T-helper 2 cell (primary cell): ENCODE measurements at regions not wholly inside any gene's neighbourhood (a gene's known extent, or its start where the extent isn't known, plus 50 kb on each side); places are given as distances from the start of the nearest gene placed in this dataset.

ENCODE experiments used
- DNase-seq, 5 experiments: peaks; one replicate each; pipeline versions ENCODE4 v3.0.0 to v3.0.0-alpha.2; 2012 to 2022

DNA sequence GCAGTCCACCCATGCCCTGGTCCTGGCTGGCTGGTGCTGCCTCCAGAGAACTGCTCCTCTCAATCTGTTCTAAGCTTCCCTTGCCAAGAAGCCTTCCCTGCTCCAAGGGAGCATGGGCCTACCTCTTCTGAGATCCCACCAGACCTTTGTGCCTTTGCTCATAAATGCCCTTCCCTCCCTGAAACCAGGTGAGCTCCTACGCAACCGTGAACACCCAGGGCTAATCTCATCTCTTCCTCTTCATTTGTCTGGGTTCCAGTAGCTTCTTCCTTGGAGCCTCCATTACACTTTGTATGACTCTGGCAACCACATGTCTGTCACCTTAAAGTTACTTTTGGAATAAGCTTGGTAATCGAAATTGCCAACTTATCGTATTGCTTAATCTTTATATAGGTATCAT lies 270.6 kb downstream of the PBX3 start:
- no peak for DNase-seq

- no peak for DNase-seq
Measured at GRCh38 chr9:126020836-126021235, 273.7 kb downstream of the PBX3 start.

DNA sequence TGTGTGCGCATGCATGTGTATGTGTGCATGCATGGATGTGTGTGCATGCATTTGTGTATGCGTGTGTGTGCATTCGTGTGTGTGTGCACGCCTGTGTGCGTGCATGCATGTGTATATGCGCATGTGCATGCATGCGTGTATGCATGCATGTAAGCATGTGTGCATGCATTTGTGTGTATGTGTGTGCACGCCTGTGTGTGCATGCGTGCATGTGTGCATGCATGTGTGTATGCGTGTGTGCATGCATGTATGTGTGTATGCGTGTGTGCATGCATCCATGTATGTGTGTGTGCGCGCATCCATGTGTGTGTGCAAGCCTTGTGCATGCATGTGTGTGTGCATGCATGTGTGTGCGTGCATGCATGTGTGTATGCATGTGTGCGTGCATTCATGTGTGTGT lies 276.8 kb downstream of the PBX3 start:
- DNase-seq: no peak

DNA sequence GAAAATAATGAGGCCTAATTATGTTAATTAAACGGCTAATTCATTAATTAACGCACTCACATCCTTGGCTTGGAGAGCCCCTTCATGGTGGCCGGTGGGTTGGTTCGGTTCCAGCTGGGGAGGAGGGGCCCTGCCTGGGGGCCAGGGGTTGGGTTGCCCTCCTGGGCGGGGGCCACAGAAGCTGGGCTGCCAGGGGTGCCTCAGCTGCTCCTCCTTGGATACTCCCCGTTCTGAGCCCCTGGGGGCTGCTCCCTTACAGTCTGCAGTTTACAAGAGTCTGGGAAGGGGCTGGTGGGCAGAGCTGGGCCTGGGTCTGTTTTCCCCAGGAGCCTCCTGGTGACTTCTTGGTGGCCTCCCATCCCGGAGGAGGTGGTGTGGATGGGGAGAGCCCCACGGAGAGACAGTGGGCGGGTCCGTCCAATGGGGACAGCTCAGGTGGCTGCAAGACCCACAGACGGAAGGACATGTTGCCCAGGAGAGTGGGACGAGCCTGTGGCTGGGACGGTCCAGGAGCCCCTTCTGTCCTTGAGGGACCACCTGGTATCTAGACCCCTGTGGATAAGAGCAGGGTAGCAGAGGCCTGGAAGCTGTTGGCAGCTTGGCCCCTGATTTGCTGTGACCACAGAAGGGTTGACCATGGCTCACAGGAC lies 277.5 kb downstream of the PBX3 start:
- no peak for DNase-seq

DNA sequence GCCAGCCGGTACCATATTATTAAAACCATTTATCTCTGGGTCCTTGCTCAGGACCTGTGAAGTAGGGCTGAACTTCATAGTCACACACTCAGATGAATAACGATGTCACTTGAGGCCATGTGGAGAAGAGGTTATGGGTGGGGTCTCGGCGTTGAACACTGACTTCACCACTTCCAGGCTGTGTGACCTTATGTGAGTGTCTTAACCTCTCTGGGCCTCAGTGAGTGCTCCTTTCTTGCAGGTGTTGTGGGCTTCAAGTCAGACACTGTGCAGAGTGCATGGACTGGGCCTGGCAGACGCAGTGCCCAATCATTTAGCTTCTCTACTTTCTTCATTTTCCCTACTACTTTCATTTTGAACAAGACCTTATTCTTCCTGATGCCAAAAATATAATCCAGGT lies 278.8 kb downstream of the PBX3 start:
- DNase-seq: no peak

DNA sequence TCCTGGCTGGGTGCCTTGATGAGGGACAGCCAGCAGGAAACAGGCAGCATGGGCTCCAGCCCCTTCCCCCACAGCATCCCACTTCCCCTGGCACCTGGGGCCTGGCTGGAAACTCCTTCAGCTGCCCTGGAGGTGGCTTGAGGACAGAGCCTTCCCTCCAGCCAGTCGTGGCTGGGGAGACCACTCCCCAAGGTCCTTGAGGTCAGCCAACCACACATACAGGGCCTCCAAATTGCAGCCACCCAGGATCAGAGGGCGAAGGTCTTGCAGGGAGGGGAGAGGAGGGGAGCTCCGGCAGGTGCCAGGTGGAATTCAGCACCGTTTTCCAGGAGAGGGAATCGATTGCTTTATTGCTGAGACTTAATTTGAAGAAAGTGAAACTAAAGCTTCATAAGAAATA lies 280.4 kb downstream of the PBX3 start:
- DNase-seq: no peak

- DNase-seq: no peak
Measured at GRCh38 chr9:126028746-126029145, 281.6 kb downstream of the PBX3 start.

- no peak for DNase-seq
Measured at GRCh38 chr9:126030716-126031115, 283.5 kb downstream of the PBX3 start.

DNA sequence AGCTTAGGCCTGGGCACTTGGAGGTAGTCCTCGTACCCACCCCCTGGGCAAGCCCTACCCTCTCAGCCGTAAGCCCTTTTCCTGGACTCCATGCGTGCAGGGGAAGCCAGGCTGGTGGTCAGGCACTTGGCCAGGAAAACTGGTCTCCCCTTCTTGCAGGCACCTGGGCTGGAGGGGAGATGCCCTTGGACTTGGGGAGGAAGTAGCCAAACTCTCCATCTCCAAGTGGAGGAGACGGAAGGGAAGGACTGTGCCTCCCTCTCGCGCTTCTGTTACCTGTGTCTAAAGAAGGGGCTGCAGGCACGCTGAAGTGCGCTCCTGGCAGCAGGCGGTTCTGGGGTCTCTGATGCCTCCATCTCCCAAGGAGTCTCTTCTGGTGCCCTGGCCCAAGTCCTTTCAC lies 283.9 kb downstream of the PBX3 start:
- DNase-seq: no peak

- no peak for DNase-seq
Measured at GRCh38 chr9:126032135-126032534, 285.0 kb downstream of the PBX3 start.

DNA sequence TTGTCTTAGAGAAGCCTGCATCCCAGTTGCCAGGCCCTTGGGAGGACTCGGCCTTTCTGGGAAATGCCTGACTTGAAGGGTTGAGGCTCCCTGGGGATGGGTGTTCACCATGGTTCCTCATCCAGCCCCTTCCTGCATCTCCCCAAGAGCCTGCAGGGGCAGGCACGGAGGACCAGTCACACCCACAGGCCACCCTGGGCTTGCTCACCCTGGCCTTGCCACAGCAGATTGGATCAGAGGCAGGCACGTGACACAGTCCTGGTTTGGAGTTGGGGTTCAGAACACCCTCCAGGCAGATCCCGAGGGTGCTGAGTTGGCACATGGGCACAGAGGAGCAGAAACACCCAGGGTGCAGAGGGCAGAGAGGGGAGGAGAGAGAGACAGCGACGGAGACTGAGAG lies 286.1 kb downstream of the PBX3 start:
- no peak for DNase-seq

DNA sequence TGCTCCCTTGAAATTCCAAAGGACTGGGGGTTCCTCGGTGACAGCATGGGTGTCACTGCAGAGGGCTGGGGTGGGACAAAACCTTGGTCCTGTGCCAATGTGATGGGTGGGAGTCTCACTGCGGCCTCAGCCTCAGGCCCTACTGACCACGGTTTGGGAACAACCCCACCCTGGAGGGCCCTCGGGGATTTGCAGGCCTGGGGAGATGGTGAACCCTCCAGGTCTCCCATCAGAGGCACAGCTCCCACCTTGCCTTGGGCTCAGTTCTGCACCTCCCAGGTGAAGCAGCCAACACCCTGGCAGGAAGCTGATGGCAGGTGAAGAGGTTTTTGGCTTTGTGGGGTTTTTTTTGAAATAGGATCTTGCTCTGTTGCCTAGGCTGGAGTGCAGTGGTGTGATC lies 286.8 kb downstream of the PBX3 start:
- DNase-seq: no peak

GRCh38 chr9:126036881-126037291 lies 289.7 kb downstream of the PBX3 start:
- no peak for DNase-seq

- no peak for DNase-seq
Measured at GRCh38 chr9:126038790-126039189, 287.8 kb upstream of the MVB12B start.

- no peak for DNase-seq
Measured at GRCh38 chr9:126043681-126044080, 282.9 kb upstream of the MVB12B start.

DNA sequence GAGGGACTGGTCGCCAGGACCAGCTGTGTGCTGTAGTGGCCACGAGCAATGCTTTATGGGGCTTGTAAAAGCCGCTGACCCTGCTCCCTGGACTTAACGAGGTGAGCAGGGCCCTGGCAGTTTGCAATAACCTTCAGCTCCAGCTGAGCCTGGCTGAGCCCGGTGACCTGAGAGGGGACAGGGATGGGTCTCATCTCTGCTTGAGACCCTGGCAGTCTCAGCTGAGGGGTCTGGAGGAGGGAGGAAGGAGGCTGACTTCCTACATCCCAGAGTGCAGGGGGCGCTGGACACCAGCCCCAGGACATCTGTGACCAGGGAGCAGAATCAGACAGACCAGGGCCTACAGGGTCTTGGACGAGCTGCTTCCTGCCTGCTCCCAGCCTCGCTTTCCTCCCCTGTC lies 277.5 kb upstream of the MVB12B start:
- DNase-seq: no peak

DNA sequence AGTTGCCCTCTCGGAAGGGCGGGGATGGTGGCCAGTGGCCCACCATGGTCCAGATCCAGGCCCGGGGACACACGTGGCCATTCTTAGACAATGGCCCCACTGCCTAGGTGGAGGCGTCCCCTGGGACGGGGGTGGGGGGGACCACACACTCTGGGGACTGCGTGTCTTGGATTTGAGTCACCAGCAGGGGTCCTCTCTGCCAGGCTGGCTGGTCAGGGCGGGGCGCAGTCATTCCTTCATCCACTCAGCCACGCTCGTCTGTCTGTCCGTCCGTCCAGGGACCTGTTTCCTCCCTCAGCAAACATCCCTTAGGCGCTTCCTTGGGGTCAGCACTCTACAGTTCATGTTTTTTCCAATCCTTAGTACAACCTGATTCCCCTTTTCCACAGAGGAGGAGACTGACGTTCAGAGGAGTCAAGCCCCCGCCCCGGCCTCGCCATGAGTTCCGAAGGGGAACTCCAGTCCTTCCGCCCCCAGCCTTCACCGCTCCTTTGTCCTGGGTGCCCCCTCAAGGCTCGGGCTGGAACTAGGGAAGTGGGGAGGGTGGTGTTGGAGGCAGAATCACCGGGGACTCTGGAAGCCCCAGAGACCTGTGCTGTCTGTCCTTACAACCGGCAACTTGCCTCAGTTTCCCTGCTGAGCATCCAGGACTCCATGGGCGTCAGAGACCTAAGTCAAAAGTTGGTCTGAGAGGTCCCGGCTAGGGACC lies 276.6 kb upstream of the MVB12B start:
- no peak for DNase-seq

- no peak for DNase-seq
Measured at GRCh38 chr9:126050605-126050990, 276.0 kb upstream of the MVB12B start.

DNA sequence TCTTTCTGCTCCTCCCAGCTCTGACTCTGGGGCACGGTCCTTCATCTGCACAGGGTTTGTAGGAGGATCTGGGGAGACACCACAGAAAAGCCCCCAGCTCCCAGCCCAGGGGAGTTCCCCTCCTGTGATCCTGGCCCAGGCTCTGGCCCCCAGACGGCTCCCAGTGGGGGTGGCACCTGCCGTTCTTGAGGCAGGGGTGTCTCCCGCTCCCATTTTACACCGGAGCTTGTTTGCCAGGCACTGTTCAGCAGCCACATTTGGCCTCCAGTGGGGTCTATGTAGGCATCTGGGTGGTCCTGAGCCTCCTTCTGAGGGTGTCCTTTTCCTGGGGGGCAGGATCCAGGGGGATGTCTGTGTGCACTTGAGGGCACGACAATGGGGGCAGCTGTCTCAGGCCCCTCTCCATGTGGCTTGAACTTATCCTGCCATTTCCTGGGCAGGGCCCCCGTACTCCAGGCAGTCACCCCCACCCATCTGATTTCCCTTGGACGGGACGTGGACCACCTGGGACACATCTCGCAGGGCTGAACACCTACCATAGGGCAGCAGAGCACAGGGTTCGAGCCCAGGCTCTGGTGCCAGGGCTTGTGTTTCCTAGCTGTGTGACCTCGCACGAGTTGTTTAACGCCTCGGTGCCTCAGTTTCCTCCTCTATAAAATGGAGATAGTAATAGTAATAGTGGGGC lies 275.0 kb upstream of the MVB12B start:
- DNase-seq: no peak

DNA sequence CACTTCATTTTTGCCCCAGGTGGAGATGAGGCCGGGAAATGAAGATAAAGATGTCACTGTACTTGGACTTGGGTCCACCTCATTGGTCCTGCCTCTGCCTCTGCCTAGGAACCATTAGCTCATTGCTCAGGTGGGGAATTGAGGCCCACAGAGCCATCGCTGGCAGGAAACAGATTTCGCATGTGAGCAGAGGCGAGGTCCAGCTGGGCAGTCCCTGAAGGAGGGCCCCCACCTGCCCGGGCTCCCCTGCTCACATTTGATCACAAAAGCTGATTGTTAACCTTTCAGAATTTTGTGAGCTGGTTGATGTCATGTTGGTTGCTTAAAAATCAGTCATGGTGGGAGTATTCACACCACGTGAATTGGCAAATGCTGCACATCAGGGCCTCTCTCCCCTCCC lies 273.8 kb upstream of the MVB12B start:
- no peak for DNase-seq

- no peak for DNase-seq
Measured at GRCh38 chr9:126053913-126054312, 272.7 kb upstream of the MVB12B start.

GRCh38 chr9:126055381-126055985 lies 271.1 kb upstream of the MVB12B start:
- DNase-seq: no peak

DNA sequence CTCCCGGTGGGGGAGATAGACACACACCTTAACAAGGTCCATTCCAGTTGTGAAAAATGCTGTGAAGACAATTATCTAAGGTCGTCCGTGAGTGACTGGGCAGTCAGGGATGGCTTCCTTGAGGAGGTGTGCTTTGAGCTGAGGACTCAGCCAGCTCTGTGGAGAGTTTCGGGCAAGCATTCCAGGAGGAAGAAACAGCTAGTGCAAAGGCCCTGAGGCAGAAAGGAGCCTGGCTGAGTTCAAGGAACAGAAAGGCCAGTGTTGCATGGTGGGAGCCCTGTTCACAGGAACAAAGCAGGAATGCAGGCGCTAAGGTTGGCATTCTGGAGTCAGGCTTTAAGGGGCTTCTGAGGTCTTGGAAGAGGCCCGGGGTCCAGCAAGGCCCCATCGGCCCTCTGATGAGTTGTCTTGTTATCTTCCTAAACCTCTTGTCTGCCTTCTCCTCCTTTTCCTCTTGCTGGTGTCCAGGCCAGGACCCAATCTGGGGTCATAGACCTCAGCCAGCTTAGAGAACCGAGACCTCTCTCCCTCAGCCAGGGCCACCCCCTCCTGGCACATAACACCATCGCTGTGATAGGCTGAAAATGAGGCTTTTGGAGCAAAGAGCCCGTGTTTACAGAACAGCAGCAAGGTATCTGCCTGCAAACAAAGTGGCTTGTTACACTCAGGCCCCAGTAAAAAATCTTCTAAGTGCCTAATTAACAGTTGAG lies 270.2 kb upstream of the MVB12B start:
- DNase-seq: no peak
